Epithelial cell of proximal tubule (primary cell): ENCODE measurements at regions not wholly inside any gene's neighbourhood (a gene's known extent, or its start where the extent isn't known, plus 50 kb on each side); places are given as distances from the start of the nearest gene placed in this dataset.

Experiments used
- DNase-seq: peaks from one replicate; pipeline ENCODE4 v3.0.0-alpha.2; 2011; ENCODE audit warnings: low read depth
- H3K4me3 ChIP-seq: 2 replicates; pipeline ENCODE4 v1.5.1; 2011; ENCODE audit warnings: low read depth, mild to moderate bottlenecking, low read length
- TF ChIP-seq, protein P1 (sequence below): conservative IDR thresholded peaks from 2 replicates; pipeline ENCODE4 v1.5.1; 2012; ENCODE audit warnings: low read depth, mild to moderate bottlenecking, low read length

DNA sequence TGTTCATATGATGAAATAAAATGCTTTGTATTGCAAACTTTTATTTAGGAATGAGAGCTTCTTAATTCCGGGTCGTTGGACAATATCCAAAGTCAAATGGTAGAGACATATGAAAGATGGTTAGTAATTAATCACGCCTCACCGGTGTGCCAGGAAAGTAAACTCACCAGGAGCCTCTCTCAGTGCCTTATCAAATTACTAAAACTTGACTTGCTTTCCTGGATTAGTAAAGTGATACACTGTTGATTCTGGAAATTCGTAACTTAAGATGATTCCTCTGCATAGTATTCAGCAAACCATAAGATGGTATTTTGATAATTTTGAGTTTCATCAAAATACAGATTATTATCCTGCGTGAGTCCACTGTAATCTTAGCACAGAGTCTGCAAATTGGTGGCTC lies 115.2 kb downstream of the PAX1 start:
- H3K4me3 ChIP-seq, result no peak overlapping the region
- TF ChIP-seq, protein P1, sequence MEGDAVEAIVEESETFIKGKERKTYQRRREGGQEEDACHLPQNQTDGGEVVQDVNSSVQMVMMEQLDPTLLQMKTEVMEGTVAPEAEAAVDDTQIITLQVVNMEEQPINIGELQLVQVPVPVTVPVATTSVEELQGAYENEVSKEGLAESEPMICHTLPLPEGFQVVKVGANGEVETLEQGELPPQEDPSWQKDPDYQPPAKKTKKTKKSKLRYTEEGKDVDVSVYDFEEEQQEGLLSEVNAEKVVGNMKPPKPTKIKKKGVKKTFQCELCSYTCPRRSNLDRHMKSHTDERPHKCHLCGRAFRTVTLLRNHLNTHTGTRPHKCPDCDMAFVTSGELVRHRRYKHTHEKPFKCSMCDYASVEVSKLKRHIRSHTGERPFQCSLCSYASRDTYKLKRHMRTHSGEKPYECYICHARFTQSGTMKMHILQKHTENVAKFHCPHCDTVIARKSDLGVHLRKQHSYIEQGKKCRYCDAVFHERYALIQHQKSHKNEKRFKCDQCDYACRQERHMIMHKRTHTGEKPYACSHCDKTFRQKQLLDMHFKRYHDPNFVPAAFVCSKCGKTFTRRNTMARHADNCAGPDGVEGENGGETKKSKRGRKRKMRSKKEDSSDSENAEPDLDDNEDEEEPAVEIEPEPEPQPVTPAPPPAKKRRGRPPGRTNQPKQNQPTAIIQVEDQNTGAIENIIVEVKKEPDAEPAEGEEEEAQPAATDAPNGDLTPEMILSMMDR, result no peak
- no peak for DNase-seq

DNA sequence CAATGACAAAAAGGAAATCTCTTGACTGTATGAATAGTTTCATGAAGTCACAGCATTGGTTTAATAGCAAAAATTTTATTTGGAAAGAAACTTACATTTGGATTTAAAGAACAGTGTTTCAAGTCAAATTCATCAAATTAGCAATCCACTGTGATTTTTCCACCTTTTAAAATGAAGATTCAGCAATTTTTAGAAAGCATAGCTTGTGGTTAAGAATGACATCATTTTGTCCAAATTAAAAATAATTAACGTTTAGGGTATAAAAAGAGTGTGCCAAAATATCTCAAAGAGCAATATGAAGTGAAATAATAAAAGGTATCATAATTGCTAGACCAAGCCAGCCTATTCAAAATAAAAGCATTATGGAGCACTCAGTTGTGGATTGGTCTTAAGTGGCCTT lies 114.6 kb downstream of the PAX1 start:
- no peak for DNase-seq
- TF ChIP-seq, protein P1, result no peak

DNA sequence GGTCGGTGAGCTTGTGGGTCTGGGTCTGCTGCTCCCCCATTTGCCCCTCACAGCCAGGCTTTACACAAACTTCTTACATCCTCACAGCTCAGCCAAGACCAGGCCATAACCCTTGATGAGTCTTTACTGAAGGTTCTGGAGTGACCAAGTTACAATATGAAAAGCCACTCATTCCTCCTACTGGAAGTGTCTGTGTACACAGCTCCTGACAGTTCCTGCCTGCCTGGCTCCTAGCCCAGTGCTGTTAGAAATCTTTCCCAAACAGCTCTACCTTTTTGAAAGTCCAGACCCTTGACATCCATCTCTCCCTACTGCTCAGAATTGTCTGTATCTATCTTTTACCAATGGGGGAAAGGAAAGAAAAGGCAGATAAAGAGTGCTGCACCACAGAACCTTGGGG lies 106.9 kb downstream of the PAX1 start:
- no peak for DNase-seq
- no peak overlapping the region for H3K4me3 ChIP-seq
- TF ChIP-seq, protein P1, result no peak

More for the DNA sequence above, 114.6 kb downstream of the PAX1 start:
- H3K4me3 ChIP-seq, result no peak overlapping the region

DNA sequence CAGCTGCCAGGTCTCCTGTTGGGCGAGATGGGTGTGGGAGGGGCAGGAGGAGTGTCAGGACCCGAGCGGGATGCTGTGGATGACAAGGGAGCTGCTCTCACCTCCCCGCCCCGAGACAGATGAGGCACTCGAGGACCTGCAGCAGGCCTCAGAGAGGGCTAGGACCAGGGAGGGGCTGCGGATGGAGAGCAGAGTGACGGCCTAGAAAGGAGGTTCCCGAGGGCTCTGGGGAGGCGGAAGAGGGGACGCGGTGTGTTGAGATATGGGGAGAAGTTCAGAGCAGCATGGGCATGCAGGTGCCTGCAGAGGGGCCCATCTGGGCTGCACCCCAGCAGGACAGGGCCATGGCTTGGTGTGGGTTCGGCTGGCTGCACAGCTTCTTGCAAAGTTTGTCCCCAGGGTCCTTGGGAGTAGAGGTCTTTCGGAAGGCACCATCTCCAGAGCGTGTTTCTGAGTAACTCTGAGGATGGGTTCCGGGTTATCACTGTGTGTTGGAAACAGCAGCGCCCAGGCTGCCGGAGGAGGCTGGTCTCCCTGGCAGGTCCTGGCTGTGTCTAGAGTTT lies 104.6 kb downstream of the PAX1 start:
- DNase-seq, result no peak
- no peak overlapping the region for H3K4me3 ChIP-seq
- TF ChIP-seq, protein P1, result no peak

DNA sequence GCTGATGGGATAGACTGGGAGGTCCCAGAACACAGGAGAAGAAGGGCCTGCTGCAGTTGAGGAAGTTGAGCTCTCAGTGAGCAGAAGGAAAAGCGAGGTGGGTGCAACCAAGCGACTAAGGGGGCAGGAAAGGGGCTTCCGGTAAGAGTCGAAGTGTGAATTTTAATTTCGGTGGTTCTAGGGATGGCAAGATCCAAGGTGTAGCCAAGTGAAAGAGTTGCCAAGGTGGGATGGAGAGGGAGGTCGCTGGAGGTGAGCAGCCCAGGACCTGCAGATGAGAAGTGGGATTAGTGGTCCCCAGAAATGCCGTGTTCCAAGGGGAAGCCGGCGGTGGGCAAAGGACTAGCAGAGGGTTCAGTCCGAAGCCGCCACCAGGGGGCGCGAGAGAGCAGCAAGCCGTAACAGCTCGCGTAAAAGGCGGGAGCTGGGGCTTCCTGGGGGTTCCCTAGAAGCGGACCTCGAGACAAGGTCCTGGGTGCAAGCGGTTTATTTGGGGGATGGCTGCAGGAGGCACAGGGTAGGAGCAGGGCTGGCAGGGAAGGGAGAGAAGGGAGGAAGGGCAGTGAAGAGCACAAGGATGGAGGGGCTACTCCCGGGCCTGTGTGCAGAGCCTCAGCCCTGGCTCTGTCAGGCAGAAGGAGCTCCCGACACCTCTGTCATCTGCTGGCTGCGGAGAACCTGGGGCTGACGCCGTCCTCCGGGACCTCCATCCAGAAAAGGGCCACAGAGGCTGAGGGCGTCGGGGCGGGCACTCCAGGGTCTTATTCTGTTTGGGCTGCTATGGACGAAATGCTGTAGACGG lies 103.6 kb downstream of the PAX1 start:
- no peak for DNase-seq

DNA sequence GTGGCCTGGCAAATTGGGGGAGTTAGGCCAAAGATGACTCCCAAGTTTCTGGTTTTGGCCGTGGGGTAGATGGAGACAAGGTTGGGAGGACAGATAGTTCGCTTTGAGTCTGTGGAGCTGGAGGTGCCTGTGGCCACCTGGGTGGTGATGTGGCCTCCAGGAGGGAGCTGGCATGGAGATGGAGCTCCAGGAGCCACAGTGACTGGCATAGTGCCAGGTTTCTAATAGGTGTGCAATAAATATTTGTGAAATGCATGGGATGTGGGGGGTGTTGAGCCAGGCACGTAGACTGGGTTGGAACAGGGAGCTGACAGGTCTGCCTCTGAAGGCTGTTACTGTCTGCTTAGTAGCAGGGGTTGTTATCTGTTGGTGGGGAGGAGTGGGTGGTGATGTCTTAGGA lies 102.7 kb downstream of the PAX1 start:
- H3K4me3 ChIP-seq, result no peak overlapping the region
- no peak for DNase-seq
- TF ChIP-seq, protein P1, result no peak

More for the DNA sequence above, 103.6 kb downstream of the PAX1 start:
- H3K4me3 ChIP-seq, result no peak overlapping the region
- TF ChIP-seq, protein P1, result peak; percentile 51

DNA sequence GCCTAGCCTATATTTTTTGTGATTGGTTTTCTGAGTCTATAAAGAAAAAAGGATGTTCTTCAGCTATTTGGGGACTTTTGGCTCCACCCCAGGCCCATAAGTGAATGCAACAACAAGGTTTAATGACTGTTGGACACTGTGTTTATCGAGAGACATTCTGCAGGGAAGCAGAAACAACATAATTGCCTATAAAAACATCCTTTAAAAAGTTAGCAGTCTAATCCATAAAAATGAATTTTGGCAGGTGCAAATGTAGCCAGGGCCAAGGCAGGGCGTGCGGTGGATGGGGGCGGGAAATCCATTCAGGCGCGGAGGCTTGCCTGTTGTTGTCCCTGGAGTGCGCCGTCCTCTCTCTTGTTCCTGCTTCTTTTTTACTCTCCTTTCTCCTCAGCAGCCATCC lies 99.3 kb downstream of the PAX1 start:
- no peak overlapping the region for H3K4me3 ChIP-seq
- no peak for DNase-seq
- TF ChIP-seq, protein P1, result no peak
